ENCODE measurements at regions not wholly inside any gene's neighbourhood (a gene's known extent, or its start where the extent isn't known, plus 50 kb on each side); places are given as distances from the start of the nearest gene placed in this dataset.

DNA sequence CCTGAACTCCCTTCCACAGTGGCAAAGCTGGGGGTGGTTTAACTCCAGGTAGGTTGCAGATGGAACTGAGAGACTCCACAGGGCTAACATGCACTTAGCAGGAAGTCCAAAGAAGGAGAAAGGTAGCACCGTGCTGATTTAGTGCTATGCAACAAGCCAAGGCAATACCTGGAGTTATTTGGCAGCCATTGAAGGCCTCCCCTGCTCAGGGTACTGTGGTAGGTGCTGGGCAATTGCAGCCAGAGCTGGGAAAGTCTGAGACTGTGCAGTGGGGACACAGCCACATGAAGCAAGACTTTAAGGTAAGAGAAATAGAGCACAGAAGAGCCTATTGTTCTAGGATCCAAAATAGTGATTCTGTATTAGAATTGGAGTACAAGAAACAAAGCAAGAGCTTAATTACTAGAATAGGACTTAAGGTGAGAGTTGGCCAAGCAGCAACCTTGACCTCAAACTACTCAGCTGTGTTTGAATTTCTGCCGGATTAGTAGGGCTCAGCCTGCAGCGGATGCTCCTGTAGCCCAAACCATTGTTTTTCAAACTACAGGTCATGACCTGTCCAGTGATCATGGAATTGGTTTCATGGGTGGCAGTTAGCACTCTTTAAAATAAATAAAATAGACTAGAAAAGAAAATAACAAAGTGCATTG, 80.8 kb upstream of the STMND1 start:
- TF ChIP-seq, protein P1, sequence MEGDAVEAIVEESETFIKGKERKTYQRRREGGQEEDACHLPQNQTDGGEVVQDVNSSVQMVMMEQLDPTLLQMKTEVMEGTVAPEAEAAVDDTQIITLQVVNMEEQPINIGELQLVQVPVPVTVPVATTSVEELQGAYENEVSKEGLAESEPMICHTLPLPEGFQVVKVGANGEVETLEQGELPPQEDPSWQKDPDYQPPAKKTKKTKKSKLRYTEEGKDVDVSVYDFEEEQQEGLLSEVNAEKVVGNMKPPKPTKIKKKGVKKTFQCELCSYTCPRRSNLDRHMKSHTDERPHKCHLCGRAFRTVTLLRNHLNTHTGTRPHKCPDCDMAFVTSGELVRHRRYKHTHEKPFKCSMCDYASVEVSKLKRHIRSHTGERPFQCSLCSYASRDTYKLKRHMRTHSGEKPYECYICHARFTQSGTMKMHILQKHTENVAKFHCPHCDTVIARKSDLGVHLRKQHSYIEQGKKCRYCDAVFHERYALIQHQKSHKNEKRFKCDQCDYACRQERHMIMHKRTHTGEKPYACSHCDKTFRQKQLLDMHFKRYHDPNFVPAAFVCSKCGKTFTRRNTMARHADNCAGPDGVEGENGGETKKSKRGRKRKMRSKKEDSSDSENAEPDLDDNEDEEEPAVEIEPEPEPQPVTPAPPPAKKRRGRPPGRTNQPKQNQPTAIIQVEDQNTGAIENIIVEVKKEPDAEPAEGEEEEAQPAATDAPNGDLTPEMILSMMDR (IDR thresholded peaks at IDR 0.05): no peak
- H3K27me3 ChIP-seq: no peaks in the 10 kb centered on the region
- H3K36me3 ChIP-seq: no peaks in the 10 kb centered on the region

DNA sequence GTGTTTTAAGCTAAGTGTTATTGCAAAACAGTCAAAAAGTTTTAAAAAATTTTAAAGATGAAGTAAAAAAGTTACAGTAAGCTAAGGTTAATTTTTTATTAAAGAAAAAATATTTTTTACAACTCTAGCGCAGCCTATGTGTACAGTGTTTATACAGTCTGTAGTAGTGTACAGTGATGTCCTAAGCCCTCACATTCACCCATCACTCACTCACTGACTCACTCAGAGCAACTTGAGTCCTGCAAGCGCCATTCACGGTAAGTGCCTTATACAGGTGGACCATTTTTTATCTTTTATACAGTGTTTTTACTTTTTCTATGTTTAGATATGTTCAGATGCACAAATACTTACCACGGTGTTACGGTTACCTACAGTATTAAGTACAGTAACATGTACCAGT, 83.4 kb upstream of the STMND1 start:
- H3K27me3 ChIP-seq: no peaks in the 10 kb centered on the region
- no peaks in the 10 kb centered on the region for H3K36me3 ChIP-seq
- DNase-seq: no peak
- H3K9me3 ChIP-seq: no peaks in the 10 kb centered on the region
- TF ChIP-seq, protein P1 (IDR thresholded peaks at IDR 0.05): no peak
- intact Hi-C loops (cut with DNase I): no loop called here
- H3K9ac ChIP-seq (ENCODE audit: low read depth in 2 of 2, low read length in 2 of 2): no peak overlapping the region
- no peak overlapping the region for H3K4me3 ChIP-seq
- H3K27ac ChIP-seq: no peak overlapping the region
- H3K4me1 ChIP-seq: no peaks in the 10 kb centered on the region

More for the DNA sequence above, 80.8 kb upstream of the STMND1 start:
- intact Hi-C loops (cut with DNase I): no loop called here
- no peak overlapping the region for H3K27ac ChIP-seq
- no peak overlapping the region for H3K4me3 ChIP-seq
- no peaks in the 10 kb centered on the region for H3K9me3 ChIP-seq
- no peak overlapping the region for H3K9ac ChIP-seq (ENCODE audit: low read depth in 2 of 2, low read length in 2 of 2)
- no peak for DNase-seq
- H3K4me1 ChIP-seq: no peaks in the 10 kb centered on the region

DNA sequence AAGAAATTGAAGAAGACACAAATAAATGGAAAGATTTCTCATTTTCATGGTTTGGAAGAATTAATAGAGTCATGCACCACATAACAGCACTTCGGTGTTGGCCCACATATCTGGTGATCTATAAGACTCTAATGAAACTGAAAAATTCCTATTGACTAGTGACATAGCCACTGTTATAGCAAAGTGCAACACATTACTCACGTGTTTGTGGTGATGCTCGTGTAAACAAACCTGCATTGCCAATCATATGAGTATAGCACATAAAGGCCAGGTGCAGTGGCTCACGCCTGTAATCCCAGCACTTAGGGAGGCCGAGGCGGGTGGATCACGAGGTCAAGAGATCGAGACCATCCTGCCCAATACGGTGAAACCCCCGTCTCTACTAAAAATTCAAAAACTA, 84.4 kb upstream of the STMND1 start:
- intact Hi-C loops (cut with DNase I): no loop called here
- Histone ChIP-seq H3K4me3 (no peak overlapping the region), H3K27ac (no peak overlapping the region), H3K27me3 (no peaks in the 10 kb centered on the region), H3K4me1 (no peaks in the 10 kb centered on the region), H3K9me3 (no peaks in the 10 kb centered on the region), H3K9ac (ENCODE audit: low read depth in 2 of 2, low read length in 2 of 2) (no peak overlapping the region), H3K36me3 (no peaks in the 10 kb centered on the region)
- TF ChIP-seq, protein P1 (IDR thresholded peaks at IDR 0.05): no peak
- DNase-seq: no peak

DNA sequence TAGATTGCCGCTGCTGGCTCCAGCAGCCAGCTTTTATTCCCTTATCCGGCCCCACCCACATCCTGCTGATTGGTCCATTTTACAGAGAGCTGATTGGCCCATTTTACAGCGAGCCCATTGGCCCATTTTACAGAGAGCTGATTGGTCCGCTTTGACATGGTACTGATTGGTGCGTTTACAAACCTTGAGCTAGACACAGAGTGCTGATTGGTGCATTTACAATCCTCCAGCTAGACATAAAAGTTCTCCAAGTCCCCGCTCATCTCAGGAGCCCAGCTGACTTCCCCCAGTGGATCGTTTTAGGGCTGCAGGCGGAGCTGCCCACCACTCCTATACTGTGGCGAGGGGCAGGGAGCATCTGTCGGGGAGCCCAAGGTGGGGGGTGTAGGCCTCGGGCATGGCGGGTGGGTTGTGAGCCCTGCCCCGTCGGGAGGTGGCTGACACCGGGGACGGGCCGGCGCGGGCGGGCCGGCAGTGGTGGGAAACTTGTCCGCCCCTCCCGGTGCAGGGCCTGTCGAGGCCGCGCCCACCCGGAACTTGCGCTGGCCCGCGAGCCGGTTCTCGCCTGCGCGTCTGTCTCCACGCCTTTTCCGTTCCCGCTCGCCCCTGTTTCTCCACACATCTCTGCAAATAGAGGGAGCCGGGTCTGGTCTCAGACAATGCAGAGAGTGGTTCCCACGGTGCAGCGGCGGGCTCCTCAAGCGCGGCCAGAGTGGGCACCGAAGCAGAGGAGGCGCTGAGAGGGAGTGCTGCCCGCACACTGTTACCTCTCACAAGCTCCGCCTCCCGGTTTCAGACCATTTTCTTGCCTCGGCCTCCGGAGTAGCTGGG, 86.1 kb upstream of the STMND1 start:
- TF ChIP-seq, protein P1 (IDR thresholded peaks at IDR 0.05): no peak
- H3K4me1 ChIP-seq: no peaks in the 10 kb centered on the region
- H3K4me3 ChIP-seq: peak overlapping the region; percentile 38
- intact Hi-C loops (cut with DNase I): no loop called here
- no peaks in the 10 kb centered on the region for H3K9me3 ChIP-seq
- peak; percentile 31 for DNase-seq
- H3K27ac ChIP-seq: no peak overlapping the region
- H3K36me3 ChIP-seq: no peaks in the 10 kb centered on the region
- H3K9ac ChIP-seq (ENCODE audit: low read depth in 2 of 2, low read length in 2 of 2): no peak overlapping the region
- no peaks in the 10 kb centered on the region for H3K27me3 ChIP-seq

DNA sequence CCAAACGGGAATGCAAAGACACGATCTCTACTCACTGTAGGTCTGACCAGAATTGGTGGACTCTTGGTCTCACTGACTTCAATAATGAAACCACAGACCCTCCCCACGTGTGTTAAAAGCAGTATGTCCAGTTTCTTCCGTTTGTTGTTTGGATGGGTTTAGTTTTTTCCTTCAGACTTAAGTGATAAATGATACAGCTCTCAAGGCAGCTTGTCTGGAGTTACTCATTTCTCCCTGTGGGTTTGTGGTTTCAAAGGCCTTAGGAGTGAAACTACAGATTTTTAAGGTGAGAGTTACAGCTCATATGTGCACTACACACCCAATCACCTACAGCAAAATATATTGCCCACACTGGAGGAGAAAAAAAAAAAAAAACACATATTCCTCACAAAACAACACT, 86.7 kb upstream of the STMND1 start:
- no peak overlapping the region for H3K27ac ChIP-seq
- no peak overlapping the region for H3K9ac ChIP-seq (ENCODE audit: low read depth in 2 of 2, low read length in 2 of 2)
- H3K4me1 ChIP-seq: no peaks in the 10 kb centered on the region
- H3K36me3 ChIP-seq: no peaks in the 10 kb centered on the region
- DNase-seq: no peak
- no peaks in the 10 kb centered on the region for H3K9me3 ChIP-seq
- no peaks in the 10 kb centered on the region for H3K27me3 ChIP-seq
- TF ChIP-seq, protein P1 (IDR thresholded peaks at IDR 0.05): no peak
- H3K4me3 ChIP-seq: no peak overlapping the region
- intact Hi-C loops (cut with DNase I): no loop called here
